ENCODE measurements at regions not wholly inside any gene's neighbourhood (a gene's known extent, or its start where the extent isn't known, plus 50 kb on each side); places are given as distances from the start of the nearest gene placed in this dataset.

DNA sequence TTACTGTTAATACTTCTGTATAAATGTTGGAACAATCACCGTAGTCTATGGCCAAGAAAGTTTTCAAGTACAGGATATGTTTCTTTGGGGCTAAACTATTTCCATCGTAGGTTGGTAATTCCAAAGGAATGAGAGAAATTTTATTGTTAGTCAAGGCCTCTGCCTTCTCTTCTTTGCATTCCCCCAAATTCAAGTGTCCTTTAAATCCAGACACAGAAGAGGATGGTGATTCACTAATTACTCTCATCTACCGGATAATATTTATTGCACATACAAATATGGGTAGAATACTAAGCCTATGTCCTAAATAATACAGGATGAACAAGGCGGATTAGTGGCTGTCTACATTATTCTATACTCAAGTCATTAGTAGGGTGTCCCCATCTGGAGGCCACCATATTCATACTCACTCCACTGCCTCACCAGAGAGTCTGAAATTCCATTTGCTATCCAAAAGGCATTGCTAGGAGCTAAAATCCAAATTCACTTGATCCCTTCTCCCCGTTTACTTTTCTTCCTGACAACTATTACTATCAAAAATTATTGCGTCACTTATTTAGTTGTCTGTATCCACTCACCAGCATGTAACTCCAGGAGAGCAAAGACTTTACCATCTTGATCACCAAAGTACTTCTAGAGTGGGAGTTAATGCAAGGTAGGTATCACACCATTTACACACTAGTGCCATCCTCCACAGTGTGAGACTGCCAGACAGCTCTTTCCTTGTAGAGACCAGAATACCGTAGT is 82.4 kb upstream of the SGCG start:
- DNase-seq (ENCODE audit: low read depth in 2 of 2) = peak in 1 of 2 donors; percentile 13
- TF ChIP-seq CTCF (conservative IDR thresholded peaks at IDR 0.05 in 1 of 2, IDR thresholded peaks at IDR 0.05 in 1 of 2; ENCODE audit: low read depth in 1 of 2, low read length in 2 of 2) (no peak), EZH2 (IDR thresholded peaks at IDR 0.05; ENCODE audit: low read length, missing control alignments) (no peak)
- H3K9me3 ChIP-seq (ENCODE audit: control insufficient read depth, insufficient read depth, low read depth, low read length) = no peaks in the 10 kb centered on the region
- H3K9ac ChIP-seq (ENCODE audit: insufficient read depth, low read length) = no peak overlapping the region
- no peak overlapping the region for H3K4me2 ChIP-seq (ENCODE audit: extremely low read depth, insufficient read depth, low read length)
- H2AFZ ChIP-seq (ENCODE audit: low read length) = no peak overlapping the region
- H3K79me2 ChIP-seq (ENCODE audit: control insufficient read depth, insufficient read depth, low read length) = no peaks in the 10 kb centered on the region
- no peak overlapping the region for H3K27ac ChIP-seq (ENCODE audit: insufficient read depth, low read length)
- no peaks in the 10 kb centered on the region for H3K4me1 ChIP-seq (ENCODE audit: control insufficient read depth, extremely low read depth, insufficient read depth, low read length)
- no peaks in the 10 kb centered on the region for H4K20me1 ChIP-seq (ENCODE audit: control insufficient read depth, extremely low read depth, insufficient read depth, low read length)
- no peaks in the 10 kb centered on the region for H3K36me3 ChIP-seq (ENCODE audit: control insufficient read depth, insufficient read depth, low read length)
- H3K4me3 ChIP-seq (replicated peaks in 1 of 4; ENCODE audit: control extremely low read depth in 1 of 4, insufficient read depth in 1 of 4, low read depth in 3 of 4, low read length in 4 of 4) = no peak overlapping the region
- H3K27me3 ChIP-seq (ENCODE audit: control insufficient read depth, insufficient read depth, low read length) = no peaks in the 10 kb centered on the region

GRCh38 chr13:23105051-23105450 is 75.7 kb upstream of the SGCG start:
- no peak for DNase-seq (ENCODE audit: low read depth in 2 of 2)
- Histone ChIP-seq H4K20me1 (ENCODE audit: control insufficient read depth, extremely low read depth, insufficient read depth, low read length) (no peaks in the 10 kb centered on the region), H3K4me1 (ENCODE audit: control insufficient read depth, extremely low read depth, insufficient read depth, low read length) (no peaks in the 10 kb centered on the region), H3K9me3 (ENCODE audit: control insufficient read depth, insufficient read depth, low read depth, low read length) (no peaks in the 10 kb centered on the region), H3K4me2 (ENCODE audit: extremely low read depth, insufficient read depth, low read length) (no peak overlapping the region), H2AFZ (ENCODE audit: low read length) (no peak overlapping the region), H3K27ac (ENCODE audit: insufficient read depth, low read length) (no peak overlapping the region), H3K27me3 (ENCODE audit: control insufficient read depth, insufficient read depth, low read length) (no peaks in the 10 kb centered on the region), H3K4me3 (replicated peaks in 1 of 4; ENCODE audit: control extremely low read depth in 1 of 4, insufficient read depth in 1 of 4, low read depth in 3 of 4, low read length in 4 of 4) (no peak overlapping the region), H3K79me2 (ENCODE audit: control insufficient read depth, insufficient read depth, low read length) (no peaks in the 10 kb centered on the region), H3K9ac (ENCODE audit: insufficient read depth, low read length) (no peak overlapping the region), H3K36me3 (ENCODE audit: control insufficient read depth, insufficient read depth, low read length) (no peaks in the 10 kb centered on the region)
- TF ChIP-seq CTCF (conservative IDR thresholded peaks at IDR 0.05 in 1 of 2, IDR thresholded peaks at IDR 0.05 in 1 of 2; ENCODE audit: low read depth in 1 of 2, low read length in 2 of 2) = no peak
- TF ChIP-seq EZH2 (IDR thresholded peaks at IDR 0.05; ENCODE audit: low read length, missing control alignments) = no peak

- H4K20me1 ChIP-seq (ENCODE audit: control insufficient read depth, extremely low read depth, insufficient read depth, low read length) = no peaks in the 10 kb centered on the region
- no peak overlapping the region for H3K9ac ChIP-seq (ENCODE audit: insufficient read depth, low read length)
- no peak overlapping the region for H3K27ac ChIP-seq (ENCODE audit: insufficient read depth, low read length)
- H3K4me3 ChIP-seq (replicated peaks in 1 of 4; ENCODE audit: control extremely low read depth in 1 of 4, insufficient read depth in 1 of 4, low read depth in 3 of 4, low read length in 4 of 4) = no peak overlapping the region
- TF ChIP-seq EZH2 (IDR thresholded peaks at IDR 0.05; ENCODE audit: low read length, missing control alignments) = no peak
- no peak for TF ChIP-seq CTCF (conservative IDR thresholded peaks at IDR 0.05 in 1 of 2, IDR thresholded peaks at IDR 0.05 in 1 of 2; ENCODE audit: low read depth in 1 of 2, low read length in 2 of 2)
- no peaks in the 10 kb centered on the region for H3K4me1 ChIP-seq (ENCODE audit: control insufficient read depth, extremely low read depth, insufficient read depth, low read length)
- H3K4me2 ChIP-seq (ENCODE audit: extremely low read depth, insufficient read depth, low read length) = no peak overlapping the region
- no peaks in the 10 kb centered on the region for H3K27me3 ChIP-seq (ENCODE audit: control insufficient read depth, insufficient read depth, low read length)
- no peak overlapping the region for H2AFZ ChIP-seq (ENCODE audit: low read length)
- no peaks in the 10 kb centered on the region for H3K79me2 ChIP-seq (ENCODE audit: control insufficient read depth, insufficient read depth, low read length)
- DNase-seq (ENCODE audit: low read depth in 2 of 2) = no peak
- H3K9me3 ChIP-seq (ENCODE audit: control insufficient read depth, insufficient read depth, low read depth, low read length) = no peaks in the 10 kb centered on the region
- no peaks in the 10 kb centered on the region for H3K36me3 ChIP-seq (ENCODE audit: control insufficient read depth, insufficient read depth, low read length)
These were observed 73.1 kb upstream of the SGCG start for GRCh38 chr13:23107665-23108064.
